HCT116 (cell line): ENCODE measurements at regions not wholly inside any gene's neighbourhood (a gene's known extent, or its start where the extent isn't known, plus 50 kb on each side); places are given as distances from the start of the nearest gene placed in this dataset.

Experiments
- ATAC-seq: fragments of 200-7000 bp; cut with Tn5 transposase; 2 replicates; pipeline ENCODE4 v1.9.1; 2020; ENCODE audit warnings: mild to moderate bottlenecking, moderate library complexity
- BruUV-seq: library from RNA; stranded (reverse); fragments of 400-500 nt; replicated peaks from 2 replicates; lab custom pipeline; 2021; lab: Mats Ljungman, UMichigan
- CTCF ChIA-PET: fragments of 300-600 bp; sonication (Branson Sonifier 250); formaldehyde crosslinking; loops from one replicate; lab custom pipeline; 2021; ENCODE audit warnings: antibody characterized with exemption; lab: Charles Lee
- POLR2A ChIA-PET: fragments of 300-600, 350-600 bp; sonication (Branson Sonifier 250); formaldehyde crosslinking; loops from one replicate; lab custom pipeline; 2021; ENCODE audit warnings: antibody characterized with exemption; lab: Charles Lee
- RAD21 ChIA-PET, 2 experiments: fragments of 300-600 bp; sonication (Branson Sonifier 250); formaldehyde crosslinking; loops; one replicate each; lab custom pipeline; 2023; ENCODE audit warnings: low total read pairs in 2 of 2; ENCODE audit not compliant: uncharacterized antibody in 2 of 2, unreplicated experiment in 2 of 2, low non-redundant PET in 1 of 2; lab: Charles Lee
- DNase-seq: peaks from one replicate; pipeline ENCODE4 v3.0.0-alpha.2; 2010; ENCODE audit warnings: low read depth, low spot score
- H2AFZ ChIP-seq: fragments of 200-600 bp; shearing (Covaris generic), sonication (generic); 2 replicates; pipeline ENCODE4 v1.6.1; 2017; ENCODE audit warnings: low read depth, mixed run types, mixed read lengths, antibody characterized with exemption, low read length; ENCODE audit not compliant: poor library complexity, severe bottlenecking
- H3K27ac ChIP-seq: 2 replicates; pipeline ENCODE4 v1.5.1; 2012; ENCODE audit warnings: low read depth, low read length
- H3K27me3 ChIP-seq: fragments of 200-600 bp; sonication (generic); 2 replicates; pipeline ENCODE4 v1.6.1; 2016; ENCODE audit warnings: mixed run types, low read length, mixed read lengths; ENCODE audit not compliant: insufficient read depth
- H3K36me3 ChIP-seq, 2 experiments: fragments of 200-500 bp in 1 of 2; fragments of 200-600 bp in 1 of 2; sonication (Bioruptor generic) in 1 of 2; sonication (generic) in 1 of 2; 2 replicates each; pipeline versions ENCODE4 v1.5.1 to v1.6.1; 2014 to 2016; ENCODE audit warnings: low read length in 2 of 2, inconsistent platforms in 1 of 2, mixed read lengths in 1 of 2, mixed run types in 1 of 2; ENCODE audit not compliant: insufficient read depth in 2 of 2, control insufficient read depth in 1 of 2
- H3K4me1 ChIP-seq, 2 experiments: fragments of 200-600 bp in 1 of 2; sonication (generic) in 1 of 2; 2 replicates each; pipeline versions ENCODE4 v1.5.1 to v1.6.1; 2012 to 2017; ENCODE audit warnings: low read length in 2 of 2, inconsistent platforms in 1 of 2, mild to moderate bottlenecking in 1 of 2, mixed read lengths in 1 of 2, mixed run types in 1 of 2, moderate library complexity in 1 of 2; ENCODE audit not compliant: insufficient read depth in 2 of 2, control insufficient read depth in 1 of 2
- H3K4me2 ChIP-seq: fragments of 200-600 bp; sonication (generic); 2 replicates; pipeline ENCODE4 v1.6.1; 2017; ENCODE audit warnings: mixed run types, low read length, mixed read lengths
- H3K4me3 ChIP-seq, 2 experiments: fragments of 200-600 bp in 1 of 2; sonication (generic) in 1 of 2; replicated peaks in 1 of 2; 2 replicates each; pipeline ENCODE4 v1.5.1; 2011 to 2016; ENCODE audit warnings: low read length in 2 of 2, control low read depth in 1 of 2, low read depth in 1 of 2, mild to moderate bottlenecking in 1 of 2, mixed read lengths in 1 of 2, mixed run types in 1 of 2
- H3K79me2 ChIP-seq: fragments of 200-600 bp; sonication (generic); 2 replicates; pipeline ENCODE4 v1.6.1; 2017; ENCODE audit warnings: mild to moderate bottlenecking, mixed run types, low read length, moderate library complexity, mixed read lengths; ENCODE audit not compliant: insufficient read depth
- H3K9ac ChIP-seq: fragments of 200-600 bp; sonication (generic); 2 replicates; pipeline ENCODE4 v1.6.1; 2016; ENCODE audit warnings: low read length, mixed read lengths
- H3K9me2 ChIP-seq: fragments of 200-600 bp; sonication (generic), shearing (Covaris generic); 2 replicates; pipeline ENCODE4 v1.6.1; 2017; ENCODE audit warnings: mixed run types, mild to moderate bottlenecking, moderate library complexity; ENCODE audit not compliant: insufficient read depth
- H3K9me3 ChIP-seq, 2 experiments: fragments of 200-500 bp in 1 of 2; fragments of 200-600 bp in 1 of 2; sonication (Bioruptor generic) in 1 of 2; sonication (generic) in 1 of 2; 2 replicates each; pipeline ENCODE4 v1.6.1; 2014 to 2017; ENCODE audit warnings: low read length in 2 of 2, mixed read lengths in 2 of 2, inconsistent platforms in 1 of 2, low read depth in 1 of 2, mild to moderate bottlenecking in 1 of 2, mixed run types in 1 of 2, moderate library complexity in 1 of 2; ENCODE audit not compliant: control insufficient read depth in 1 of 2, insufficient read depth in 1 of 2
- H4K20me1 ChIP-seq: fragments of 200-600 bp; sonication (generic), shearing (Covaris generic); 2 replicates; pipeline ENCODE4 v1.6.1; 2017; ENCODE audit warnings: mixed run types, mild to moderate bottlenecking, moderate library complexity; ENCODE audit not compliant: insufficient read depth
- EZH2 ChIP-seq: fragments of 200-600 bp; sonication (generic); IDR thresholded peaks from 2 replicates; pipeline ENCODE4 v1.6.1; 2017; ENCODE audit warnings: antibody characterized with exemption, mixed run types
- JUND ChIP-seq: IDR thresholded peaks from 2 replicates; pipeline ENCODE4 v1.6.1; 2012
- RAD21 ChIP-seq: IDR thresholded peaks from 2 replicates; pipeline ENCODE4 v1.6.1; 2012; ENCODE audit warnings: low read depth, mild to moderate bottlenecking
- REST ChIP-seq: IDR thresholded peaks from 2 replicates; pipeline ENCODE4 v1.6.1; 2012; ENCODE audit warnings: low read depth
- SIN3A ChIP-seq: IDR thresholded peaks from 2 replicates; pipeline ENCODE4 v1.6.1; 2012; ENCODE audit warnings: low read depth
- YY1 ChIP-seq: IDR thresholded peaks from 2 replicates; pipeline ENCODE4 v1.6.1; 2011; ENCODE audit warnings: low read length, low read depth, moderate library complexity, mild to moderate bottlenecking; ENCODE audit not compliant: insufficient replicate concordance; ENCODE audit errors: extremely low read depth
- ZBTB33 ChIP-seq: IDR thresholded peaks from 2 replicates; pipeline ENCODE4 v1.6.1; 2011; ENCODE audit warnings: mild to moderate bottlenecking, low read length, moderate library complexity; ENCODE audit not compliant: insufficient replicate concordance; ENCODE audit errors: extremely low read depth
- ZFX ChIP-seq: fragments of 450-650 bp; IDR thresholded peaks from 2 replicates; pipeline ENCODE4 v1.6.1; 2017
- ZNF274 ChIP-seq: fragments of 200-500 bp; sonication (Bioruptor generic); IDR thresholded peaks from 2 replicates; pipeline ENCODE4 v1.6.1; 2014; ENCODE audit warnings: mild to moderate bottlenecking, low read depth, low read length, inconsistent platforms
- intact Hi-C: fragments of 100-400 bp; cut with micrococcal nuclease; formaldehyde crosslinking; loops from 2 replicates; pipeline ENCODE4 v1.10.0; 2022
- TF ChIP-seq, protein P1 (sequence below): IDR thresholded peaks from 2 replicates; pipeline ENCODE4 v1.6.1; 2012

DNA sequence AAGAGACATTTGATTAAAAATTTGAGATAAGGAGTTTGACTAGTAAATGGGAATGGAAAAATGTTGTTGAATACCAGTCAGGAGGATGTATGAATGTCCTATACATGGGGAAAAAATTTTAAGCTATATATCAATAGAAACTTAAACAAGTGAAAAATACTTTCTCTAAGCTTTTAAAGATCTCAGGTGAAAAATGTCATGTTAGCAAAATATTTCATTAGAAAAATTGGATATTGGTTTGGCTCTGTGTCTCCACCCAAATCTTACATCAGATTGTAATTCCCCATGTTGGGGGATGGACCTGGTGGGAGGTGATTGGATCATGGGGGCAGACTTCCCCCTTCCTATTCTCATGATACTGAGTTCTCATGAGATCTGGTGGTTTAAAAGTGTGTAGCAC lies 279.6 kb upstream of the CADM2 start:
- intact Hi-C loops: no loop called here
- POLR2A ChIA-PET: no interaction called here
- DNase-seq (no peak), ATAC-seq (no peak)
- Histone ChIP-seq H4K20me1 (no peaks in the 10 kb centered on the region), H3K4me2 (no peak overlapping the region), H3K79me2 (no peaks in the 10 kb centered on the region), H3K4me1 (no peaks in the 10 kb centered on the region), H3K9ac (no peak overlapping the region), H3K9me3 (peaks cover 9 to 25% of the 10 kb centered on the region in 2 experiments; a peak in 2 of 4 replicates), H3K27ac (no peak overlapping the region), H3K27me3 (no peaks in the 10 kb centered on the region), H3K36me3 (no peaks in the 10 kb centered on the region), H3K9me2 (no peaks in the 10 kb centered on the region), H2AFZ (no peak overlapping the region), H3K4me3 (no peak overlapping the region)
- CTCF ChIA-PET: no interaction called here
- RAD21 ChIA-PET: no interaction called here
- BruUV-seq: no TSS peak
- no peak for TF ChIP-seq ZNF274
- no peak for TF ChIP-seq YY1
- no peak for TF ChIP-seq JUND
- TF ChIP-seq SIN3A: no peak
- TF ChIP-seq ZFX: no peak
- TF ChIP-seq RAD21: no peak
- TF ChIP-seq EZH2: no peak
- TF ChIP-seq, protein P1, sequence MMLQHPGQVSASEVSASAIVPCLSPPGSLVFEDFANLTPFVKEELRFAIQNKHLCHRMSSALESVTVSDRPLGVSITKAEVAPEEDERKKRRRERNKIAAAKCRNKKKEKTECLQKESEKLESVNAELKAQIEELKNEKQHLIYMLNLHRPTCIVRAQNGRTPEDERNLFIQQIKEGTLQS: no peak
- no peak for TF ChIP-seq ZBTB33
- TF ChIP-seq REST: no peak
